Stomach (tissue), 8 donors: ENCODE measurements at regions not wholly inside any gene's neighbourhood (a gene's known extent, or its start where the extent isn't known, plus 50 kb on each side); places are given as distances from the start of the nearest gene placed in this dataset.

Experiments
- DNase-seq, 2 donors: peaks; one replicate each; pipeline versions ENCODE4 v3.0.0 to v3.0.0-alpha.2; 2013 to 2019
- H3K27ac ChIP-seq, 5 donors: fragments of 200-600 bp in 4 of 5; sonication (generic) in 4 of 5; one replicate each; pipeline ENCODE4 v1.5.1; 2013 to 2019; ENCODE audit warnings: mild to moderate bottlenecking in 1 of 5, moderate library complexity in 1 of 5
- H3K27me3 ChIP-seq, 3 donors: fragments of 200-600 bp; sonication (generic); one replicate each; pipeline ENCODE4 v1.5.1; 2017 to 2019; ENCODE audit warnings: mixed run types in 1 of 3
- H3K36me3 ChIP-seq, 4 donors: fragments of 200-600 bp; sonication (generic); 1 replicate in 3 of 4; 2 replicates in 1 of 4; pipeline ENCODE4 v1.5.1; 2016 to 2019
- H3K4me1 ChIP-seq, 4 donors: fragments of 200-600 bp; sonication (generic); one replicate each; pipeline ENCODE4 v1.5.1; 2016 to 2019
- H3K4me3 ChIP-seq, 4 donors: fragments of 200-600 bp; sonication (generic) in 3 of 4; one replicate each; pipeline ENCODE4 v1.5.1; 2016 to 2019; ENCODE audit warnings: mild to moderate bottlenecking in 1 of 4
- H3K9me3 ChIP-seq, 4 donors: fragments of 200-600 bp; sonication (generic); one replicate each; pipeline ENCODE4 v1.5.1; 2016 to 2019
- EP300 ChIP-seq: sonication (generic); formaldehyde crosslinking; IDR thresholded peaks from one replicate; pipeline ENCODE4 v1.6.1; 2017; ENCODE audit warnings: antibody characterized with exemption
- POLR2A ChIP-seq, 4 donors: fragments of 450-650 bp; IDR thresholded peaks; one replicate each; pipeline ENCODE4 v1.6.1; 2016; ENCODE audit warnings: antibody characterized with exemption in 4 of 4, control low read depth in 2 of 4, mild to moderate bottlenecking in 1 of 4, moderate library complexity in 1 of 4
- POLR2AphosphoS5 ChIP-seq, 3 donors: sonication (generic); formaldehyde crosslinking; IDR thresholded peaks; one replicate each; pipeline ENCODE4 v1.6.1; 2016; ENCODE audit warnings: antibody characterized with exemption in 3 of 3
- WGBS, 5 donors: extraction: QIAGEN DNeasy Blood & Tissue Kit in 3 of 5; methylation state at CpG; one replicate each; pipeline versions ENCODE4 v1.1.5 to v1.1.7; 2013 to 2018; 5-methylcytosine and 5-hydroxymethylcytosine counted together
- intact Hi-C: fragments of 100-400 bp; cut with DNase I; formaldehyde crosslinking; loops from one replicate; pipeline ENCODE4 v1.15.1; 2023; ENCODE audit warnings: low total_unique reads
- TF ChIP-seq, protein P1 (sequence below), 7 experiments: fragments of 450-650 bp in 4 of 7; fragments of 200-600 bp in 3 of 7; sonication (generic) in 3 of 7; IDR thresholded peaks; one replicate each; pipeline ENCODE4 v1.5.1; 2016 to 2019; ENCODE audit warnings: antibody characterized with exemption in 7 of 7, control low read depth in 2 of 7, mild to moderate bottlenecking in 1 of 7
- donor health status: healthy with polysubstance abuse.
- donor health status: Bipolar disorder and iron deficiency.
- donor health status: healthy.

DNA sequence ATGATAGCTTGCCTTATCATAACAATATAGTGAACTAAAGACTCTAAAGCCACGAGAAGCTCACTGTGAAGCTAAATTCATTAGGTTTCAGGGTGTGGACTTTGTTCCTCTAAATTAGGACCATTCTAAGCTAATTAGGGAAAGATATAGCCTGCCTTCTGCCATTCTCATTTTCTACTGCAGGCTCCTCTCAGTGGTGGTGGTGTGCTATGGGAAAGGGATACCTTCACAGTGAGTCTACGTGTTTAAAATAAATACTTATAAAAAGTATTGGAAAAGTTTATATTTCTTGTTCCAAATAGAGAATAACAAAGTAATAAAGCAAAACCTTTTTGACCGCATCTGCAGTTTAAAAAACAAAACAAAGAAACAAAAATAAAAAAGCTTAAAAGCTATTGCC is 327.7 kb downstream of the PAPSS1 start:
- Histone ChIP-seq H3K4me1 (peaks cover 0 to 10% (median 3%) of the 10 kb centered on the region in 4 donors), H3K9me3 (no peaks in the 10 kb centered on the region), H3K4me3 (no peak overlapping the region), H3K27ac (no peak overlapping the region), H3K27me3 (no peaks in the 10 kb centered on the region), H3K36me3 (no peaks in the 10 kb centered on the region)
- no peak for DNase-seq
- TF ChIP-seq POLR2AphosphoS5 (IDR thresholded peaks at IDR 0.05) (no peak), POLR2A (IDR thresholded peaks at IDR 0.05) (no peak)
- TF ChIP-seq, protein P1, sequence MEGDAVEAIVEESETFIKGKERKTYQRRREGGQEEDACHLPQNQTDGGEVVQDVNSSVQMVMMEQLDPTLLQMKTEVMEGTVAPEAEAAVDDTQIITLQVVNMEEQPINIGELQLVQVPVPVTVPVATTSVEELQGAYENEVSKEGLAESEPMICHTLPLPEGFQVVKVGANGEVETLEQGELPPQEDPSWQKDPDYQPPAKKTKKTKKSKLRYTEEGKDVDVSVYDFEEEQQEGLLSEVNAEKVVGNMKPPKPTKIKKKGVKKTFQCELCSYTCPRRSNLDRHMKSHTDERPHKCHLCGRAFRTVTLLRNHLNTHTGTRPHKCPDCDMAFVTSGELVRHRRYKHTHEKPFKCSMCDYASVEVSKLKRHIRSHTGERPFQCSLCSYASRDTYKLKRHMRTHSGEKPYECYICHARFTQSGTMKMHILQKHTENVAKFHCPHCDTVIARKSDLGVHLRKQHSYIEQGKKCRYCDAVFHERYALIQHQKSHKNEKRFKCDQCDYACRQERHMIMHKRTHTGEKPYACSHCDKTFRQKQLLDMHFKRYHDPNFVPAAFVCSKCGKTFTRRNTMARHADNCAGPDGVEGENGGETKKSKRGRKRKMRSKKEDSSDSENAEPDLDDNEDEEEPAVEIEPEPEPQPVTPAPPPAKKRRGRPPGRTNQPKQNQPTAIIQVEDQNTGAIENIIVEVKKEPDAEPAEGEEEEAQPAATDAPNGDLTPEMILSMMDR (IDR thresholded peaks at IDR 0.05), result no peak
- WGBS, 5 donors, result 66 to 78% (median 72%) methylated on average over 3 of the region's 3 CpGs
- intact Hi-C loops, result no loop called here

DNA sequence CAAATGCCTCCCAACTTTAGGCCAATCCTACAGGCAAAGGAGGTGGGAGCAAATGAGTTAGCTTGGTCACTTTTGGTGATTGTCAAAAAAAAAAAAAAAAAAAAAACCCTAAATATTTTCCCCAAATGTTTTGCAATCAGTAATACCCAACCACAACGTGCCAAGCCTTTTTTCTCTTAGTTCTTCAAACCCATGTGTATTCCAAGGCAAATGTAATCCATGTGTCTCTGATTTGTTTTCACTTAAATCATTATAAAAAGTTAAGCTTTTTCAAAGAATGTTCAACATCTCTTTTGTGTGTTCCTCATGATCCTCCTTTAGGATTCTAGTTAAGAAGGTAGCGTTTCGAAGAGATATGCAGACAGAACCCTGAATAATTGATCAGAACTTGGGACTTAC is 328.4 kb downstream of the PAPSS1 start:
- no peaks in the 10 kb centered on the region for H3K27me3 ChIP-seq
- no peaks in the 10 kb centered on the region for H3K36me3 ChIP-seq
- WGBS, 5 donors, result 82 to 90% (median 87%) methylated on average over 3 of the region's 3 CpGs
- no peak overlapping the region for H3K27ac ChIP-seq
- DNase-seq, result no peak
- TF ChIP-seq, protein P1 (IDR thresholded peaks at IDR 0.05), result no peak
- no peak for TF ChIP-seq POLR2AphosphoS5 (IDR thresholded peaks at IDR 0.05)
- no peak for TF ChIP-seq POLR2A (IDR thresholded peaks at IDR 0.05)
- no peak for TF ChIP-seq EP300
- no peaks in the 10 kb centered on the region for H3K9me3 ChIP-seq
- intact Hi-C loops, result no loop called here
- peaks cover 0 to 10% (median 3%) of the 10 kb centered on the region in 4 donors for H3K4me1 ChIP-seq
- no peak overlapping the region for H3K4me3 ChIP-seq

DNA sequence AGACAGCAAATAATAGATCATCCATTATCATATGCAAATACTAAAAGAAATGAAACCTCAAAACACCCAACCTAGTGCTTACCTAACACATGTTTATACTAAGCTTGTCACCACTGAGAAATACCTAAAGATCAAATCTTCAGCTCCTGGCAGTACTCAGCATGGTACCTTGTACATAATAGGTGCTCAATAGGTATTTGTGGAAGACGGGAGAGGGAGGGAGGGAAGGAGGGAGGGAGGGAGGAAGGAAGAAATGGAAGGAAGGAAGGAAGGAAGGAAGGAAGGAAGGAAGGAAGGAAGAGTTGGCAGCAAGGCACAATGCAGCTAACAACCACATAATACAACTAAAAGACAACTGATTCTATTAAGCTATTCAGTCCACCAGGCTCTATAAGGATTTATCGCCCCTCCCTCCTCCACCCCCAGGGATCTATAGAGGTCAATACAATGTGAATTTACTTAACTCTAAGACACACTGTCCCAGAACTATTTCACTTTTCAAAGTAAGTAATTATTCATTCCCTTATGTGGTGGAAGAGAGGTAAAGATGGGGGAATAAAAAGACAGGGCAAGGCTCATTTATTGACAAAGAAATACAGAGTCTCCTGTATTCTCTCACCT is 328.9 kb downstream of the PAPSS1 start:
- Histone ChIP-seq H3K4me3 (no peak overlapping the region), H3K9me3 (no peaks in the 10 kb centered on the region), H3K36me3 (no peaks in the 10 kb centered on the region), H3K27me3 (no peaks in the 10 kb centered on the region), H3K4me1 (peaks cover 0 to 10% (median 3%) of the 10 kb centered on the region in 4 donors), H3K27ac (no peak overlapping the region)
- intact Hi-C loops, result no loop called here
- no peak for TF ChIP-seq POLR2AphosphoS5 (IDR thresholded peaks at IDR 0.05)
- TF ChIP-seq EP300, result no peak
- TF ChIP-seq, protein P1 (IDR thresholded peaks at IDR 0.05), result no peak
- no peak for TF ChIP-seq POLR2A (IDR thresholded peaks at IDR 0.05)
- WGBS, 5 donors, result 69 to 82% (median 79%) methylated on average over 2 of the region's 2 CpGs
- no peak for DNase-seq

DNA sequence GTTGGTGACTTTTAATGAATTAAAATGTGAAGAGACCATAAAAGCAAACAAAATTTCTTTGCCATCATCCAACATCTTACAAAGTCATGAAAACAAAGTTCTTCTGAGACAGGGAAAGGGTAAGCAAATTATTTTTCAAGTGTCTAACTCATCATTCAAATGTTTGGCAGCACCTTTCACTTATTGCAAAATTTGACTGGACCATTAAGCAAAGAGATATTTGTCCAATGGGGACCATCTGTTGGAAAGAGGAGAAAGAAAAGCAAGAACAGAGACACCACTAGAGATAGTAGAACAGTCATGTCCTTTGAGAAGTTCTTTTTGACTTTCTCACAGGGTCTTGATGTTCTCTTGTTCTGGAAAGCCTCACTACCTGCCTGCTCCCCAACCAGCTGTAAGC is 330.1 kb downstream of the PAPSS1 start:
- peaks cover 0 to 10% (median 3%) of the 10 kb centered on the region in 4 donors for H3K4me1 ChIP-seq
- H3K36me3 ChIP-seq, result no peaks in the 10 kb centered on the region
- H3K27ac ChIP-seq, result no peak overlapping the region
- TF ChIP-seq EP300 (no peak), POLR2A (IDR thresholded peaks at IDR 0.05) (no peak), POLR2AphosphoS5 (IDR thresholded peaks at IDR 0.05) (no peak)
- TF ChIP-seq, protein P1 (IDR thresholded peaks at IDR 0.05), result no peak
- intact Hi-C loops, result no loop called here
- DNase-seq, result no peak
- no peaks in the 10 kb centered on the region for H3K9me3 ChIP-seq
- H3K27me3 ChIP-seq, result no peaks in the 10 kb centered on the region
- no peak overlapping the region for H3K4me3 ChIP-seq
